H1 (cell line): ENCODE measurements at regions not wholly inside any gene's neighbourhood (a gene's known extent, or its start where the extent isn't known, plus 50 kb on each side); places are given as distances from the start of the nearest gene placed in this dataset.

Experiments
- CTCF ChIA-PET: fragments of 300-600 bp; sonication (Branson Sonifier 250); formaldehyde crosslinking; loops from one replicate; lab custom pipeline; 2021; ENCODE audit not compliant: partially characterized antibody; lab: Charles Lee
- POLR2A ChIA-PET: fragments of 300-600 bp; sonication (Branson Sonifier 250); formaldehyde crosslinking; loops from one replicate; lab custom pipeline; 2021; ENCODE audit warnings: inconsistent platforms; ENCODE audit not compliant: partially characterized antibody; lab: Charles Lee
- DNase-seq, 2 experiments: peaks; one replicate each; pipeline versions ENCODE4 v3.0.0 to v3.0.0-alpha.2; 2010 to 2022; ENCODE audit warnings: low spot score in 2 of 2, low read depth in 1 of 2, mixed read lengths in 1 of 2
- FAIRE-seq: peaks from 2 replicates; lab custom pipeline; 2011; peaks lifted over from hg19 to GRCh38; lab: Jason Lieb, UNC
- H2AFZ ChIP-seq: 2 replicates; pipeline ENCODE4 v1.8.1; 2012; ENCODE audit warnings: low read length, inconsistent platforms
- H2AK5ac ChIP-seq: 2 replicates; pipeline ENCODE4 v1.6.1; 2013; ENCODE audit warnings: low read depth, low read length
- H2BK120ac ChIP-seq: replicated peaks from 2 replicates; pipeline ENCODE3; 2013; ENCODE audit warnings: low read depth, low read length, inconsistent platforms
- H2BK12ac ChIP-seq: 2 replicates; pipeline ENCODE4 v1.6.1; 2013; ENCODE audit warnings: low read depth, low read length
- H2BK15ac ChIP-seq: 2 replicates; pipeline ENCODE4 v1.6.1; 2013; ENCODE audit warnings: low read length
- H2BK20ac ChIP-seq: 2 replicates; pipeline ENCODE4 v1.6.1; 2013; ENCODE audit warnings: low read length
- H2BK5ac ChIP-seq: 2 replicates; pipeline ENCODE4 v1.6.1; 2013; ENCODE audit warnings: low read depth, low read length
- H3K14ac ChIP-seq: 2 replicates; pipeline ENCODE4 v1.6.1; 2013; ENCODE audit warnings: inconsistent platforms; ENCODE audit not compliant: insufficient read length
- H3K18ac ChIP-seq: 2 replicates; pipeline ENCODE4 v1.6.1; 2013; ENCODE audit warnings: low read length; ENCODE audit errors: extremely low read depth
- H3K23ac ChIP-seq: 2 replicates; pipeline ENCODE4 v1.6.1; 2013; ENCODE audit warnings: inconsistent platforms; ENCODE audit not compliant: insufficient read length
- H3K23me2 ChIP-seq: 2 replicates; pipeline ENCODE4 v1.6.1; 2013; ENCODE audit warnings: low read depth, low read length
- H3K27ac ChIP-seq: 2 replicates; pipeline ENCODE4 v1.6.1; 2011; ENCODE audit warnings: low read depth, low read length, inconsistent platforms
- H3K27me3 ChIP-seq, 4 experiments: replicated peaks in 1 of 4; 1 replicate in 1 of 4; 2 replicates in 3 of 4; pipeline versions ENCODE4 v1.6.1 to v1.8.1; 2011 to 2013; ENCODE audit warnings: low read length in 3 of 4, mild to moderate bottlenecking in 3 of 4, inconsistent platforms in 2 of 4, mixed read lengths in 2 of 4, moderate library complexity in 1 of 4; ENCODE audit not compliant: control insufficient read depth in 3 of 4, insufficient read depth in 3 of 4; ENCODE audit errors: extremely low read depth in 1 of 4
- H3K36me3 ChIP-seq, 4 experiments: 2 replicates each; pipeline versions ENCODE4 v1.6.1 to v1.8.1; 2011 to 2013; ENCODE audit warnings: mild to moderate bottlenecking in 4 of 4, low read length in 3 of 4, moderate library complexity in 2 of 4, control low read depth in 1 of 4, inconsistent platforms in 1 of 4; ENCODE audit not compliant: insufficient read depth in 4 of 4, control insufficient read depth in 2 of 4
- H3K4ac ChIP-seq: replicated peaks from 2 replicates; pipeline ENCODE3; 2013; ENCODE audit warnings: low read length, low read depth, mixed read lengths, inconsistent platforms; ENCODE audit not compliant: insufficient read length
- H3K4me1 ChIP-seq, 4 experiments: replicated peaks in 1 of 4; 1 replicate in 1 of 4; 2 replicates in 3 of 4; pipeline versions ENCODE4 v1.6.1 to v1.8.1; 2011 to 2013; ENCODE audit warnings: low read length in 3 of 4, inconsistent platforms in 2 of 4, mixed read lengths in 1 of 4; ENCODE audit not compliant: insufficient read depth in 4 of 4, control insufficient read depth in 3 of 4
- H3K4me2 ChIP-seq, 2 experiments: 2 replicates each; pipeline versions ENCODE4 v1.6.1 to v1.8.1; 2011 to 2013; ENCODE audit warnings: low read depth in 2 of 2, low read length in 2 of 2, control low read depth in 1 of 2, inconsistent platforms in 1 of 2, mild to moderate bottlenecking in 1 of 2; ENCODE audit not compliant: insufficient read depth in 1 of 2
- H3K4me3 ChIP-seq, 4 experiments: fragments of 200-600, 300-600 bp in 1 of 4; sonication (generic), shearing (Covaris generic), sonication (Bioruptor Twin) in 1 of 4; 2 replicates each; pipeline versions ENCODE4 v1.5.1 to v1.8.1; 2011 to 2016; ENCODE audit warnings: low read length in 4 of 4, low read depth in 3 of 4, control low read depth in 2 of 4, inconsistent platforms in 2 of 4, mild to moderate bottlenecking in 2 of 4, mixed read lengths in 1 of 4, moderate library complexity in 1 of 4; ENCODE audit not compliant: insufficient read depth in 2 of 4; ENCODE audit errors: extremely low read depth in 1 of 4
- H3K56ac ChIP-seq: replicated peaks from 2 replicates; pipeline ENCODE3; 2013; ENCODE audit warnings: low read depth, mild to moderate bottlenecking, mixed read lengths, low read length, inconsistent platforms; ENCODE audit not compliant: insufficient read length
- H3K79me1 ChIP-seq: 2 replicates; pipeline ENCODE4 v1.6.1; 2013; ENCODE audit warnings: low read depth, low read length, control low read depth
- H3K79me2 ChIP-seq, 2 experiments: 2 replicates each; pipeline versions ENCODE4 v1.6.1 to v1.8.1; 2012 to 2013; ENCODE audit warnings: low read length in 2 of 2, mild to moderate bottlenecking in 2 of 2, inconsistent platforms in 1 of 2; ENCODE audit not compliant: insufficient read depth in 2 of 2, control insufficient read depth in 1 of 2
- H3K9ac ChIP-seq, 4 experiments: replicated peaks in 1 of 4; 1 replicate in 1 of 4; 2 replicates in 3 of 4; pipeline versions ENCODE4 v1.6.1 to v1.8.1; 2011 to 2013; ENCODE audit warnings: low read depth in 3 of 4, low read length in 3 of 4, control low read depth in 2 of 4, mild to moderate bottlenecking in 2 of 4, moderate library complexity in 2 of 4, inconsistent platforms in 1 of 4; ENCODE audit errors: extremely low read depth in 1 of 4
- H3K9me3 ChIP-seq, 2 experiments: 2 replicates each; pipeline versions ENCODE4 v1.6.1 to v1.8.1; 2012 to 2013; ENCODE audit warnings: mild to moderate bottlenecking in 2 of 2, moderate library complexity in 2 of 2, control low read depth in 1 of 2, inconsistent platforms in 1 of 2, low read depth in 1 of 2, low read length in 1 of 2, mixed read lengths in 1 of 2; ENCODE audit not compliant: insufficient read depth in 2 of 2
- H4K20me1 ChIP-seq, 2 experiments: replicated peaks in 1 of 2; 2 replicates each; pipeline versions ENCODE3 to v1.8.1; 2011 to 2013; ENCODE audit warnings: inconsistent platforms in 2 of 2, low read length in 2 of 2, mild to moderate bottlenecking in 1 of 2; ENCODE audit not compliant: insufficient read depth in 2 of 2, control insufficient read depth in 1 of 2
- H4K5ac ChIP-seq: 2 replicates; pipeline ENCODE4 v1.6.1; 2013; ENCODE audit warnings: low read length, low read depth, mixed read lengths, inconsistent platforms; ENCODE audit not compliant: insufficient read length
- H4K8ac ChIP-seq: 2 replicates; pipeline ENCODE4 v1.8.0; 2013; ENCODE audit warnings: mild to moderate bottlenecking, moderate library complexity, low read length, inconsistent platforms; ENCODE audit not compliant: insufficient read depth; ENCODE audit errors: extremely low read depth
- H4K91ac ChIP-seq: replicated peaks from 2 replicates; pipeline ENCODE3; 2013; ENCODE audit warnings: low read length, mixed read lengths, inconsistent platforms; ENCODE audit not compliant: insufficient read length
- ASH2L ChIP-seq: fragments of 200-600, 300-600 bp; sonication (generic); IDR thresholded peaks from one replicate; pipeline ENCODE4 v1.7.1; 2017; ENCODE audit warnings: low read length
- CBX8 ChIP-seq: fragments of 300-800, 300-1000 bp; sonication (generic); IDR thresholded peaks from 2 replicates; pipeline ENCODE4 v1.7.1; 2016; ENCODE audit warnings: low read depth, low read length, borderline replicate concordance
- CHD1 ChIP-seq: IDR thresholded peaks from 2 replicates; pipeline ENCODE4 v1.6.1; 2012; ENCODE audit warnings: low read depth, low read length, improper control_type of control experiment
- CREB1 ChIP-seq: IDR thresholded peaks from 2 replicates; pipeline ENCODE4 v1.6.1; 2012; ENCODE audit warnings: inconsistent platforms
- EP300 ChIP-seq, 2 experiments: IDR thresholded peaks; 1 replicate in 1 of 2; 2 replicates in 1 of 2; pipeline ENCODE4 v1.6.1; 2011 to 2012; ENCODE audit warnings: low read depth in 2 of 2, low read length in 2 of 2, mild to moderate bottlenecking in 2 of 2, borderline replicate concordance in 1 of 2, inconsistent platforms in 1 of 2, moderate library complexity in 1 of 2
- EZH2 ChIP-seq: fragments of 200-600 bp; sonication (generic); IDR thresholded peaks from 2 replicates; pipeline ENCODE4 v1.7.1; 2012; ENCODE audit warnings: low read depth, mild to moderate bottlenecking, moderate library complexity, low read length, inconsistent platforms; ENCODE audit not compliant: severe bottlenecking
- FOSL1 ChIP-seq: IDR thresholded peaks from 2 replicates; pipeline ENCODE4 v1.6.1; 2011; ENCODE audit warnings: mild to moderate bottlenecking, low read depth, low read length, moderate library complexity; ENCODE audit not compliant: insufficient read depth
- HDAC6 ChIP-seq: IDR thresholded peaks from one replicate; pipeline ENCODE4 v1.7.1; 2012; ENCODE audit warnings: low read depth, mild to moderate bottlenecking, inconsistent platforms, low read length, moderate library complexity
- KDM1A ChIP-seq: fragments of 200-600, 300-600 bp; sonication (generic); IDR thresholded peaks from 2 replicates; pipeline ENCODE4 v1.7.1; 2016; ENCODE audit warnings: mild to moderate bottlenecking, low read length, borderline replicate concordance
- NRF1 ChIP-seq: IDR thresholded peaks from 2 replicates; pipeline ENCODE4 v1.6.1; 2011; ENCODE audit warnings: mild to moderate bottlenecking, low read depth, low read length, improper control_type of control experiment
- TAF1 ChIP-seq: IDR thresholded peaks from 2 replicates; pipeline ENCODE4 v1.6.1; 2011; ENCODE audit warnings: mild to moderate bottlenecking, low read depth, low read length
- WGBS, 2 experiments: shearing (Covaris generic) in 1 of 2; methylation state at CpG; one replicate each; pipeline versions ENCODE4 v1.1.6 to v1.1.7; 2013 to 2015; ENCODE audit warnings: low lambda C conversion rate in 2 of 2, mixed read lengths in 2 of 2, inconsistent platforms in 1 of 2, low coverage in 1 of 2, missing lambda C conversion rate in 1 of 2; ENCODE audit not compliant: insufficient replicate concordance in 2 of 2, insufficient coverage in 1 of 2, insufficient read length in 1 of 2; ENCODE audit errors: extremely low coverage in 1 of 2, missing lambda C conversion rate in 1 of 2; 5-methylcytosine and 5-hydroxymethylcytosine counted together

DNA sequence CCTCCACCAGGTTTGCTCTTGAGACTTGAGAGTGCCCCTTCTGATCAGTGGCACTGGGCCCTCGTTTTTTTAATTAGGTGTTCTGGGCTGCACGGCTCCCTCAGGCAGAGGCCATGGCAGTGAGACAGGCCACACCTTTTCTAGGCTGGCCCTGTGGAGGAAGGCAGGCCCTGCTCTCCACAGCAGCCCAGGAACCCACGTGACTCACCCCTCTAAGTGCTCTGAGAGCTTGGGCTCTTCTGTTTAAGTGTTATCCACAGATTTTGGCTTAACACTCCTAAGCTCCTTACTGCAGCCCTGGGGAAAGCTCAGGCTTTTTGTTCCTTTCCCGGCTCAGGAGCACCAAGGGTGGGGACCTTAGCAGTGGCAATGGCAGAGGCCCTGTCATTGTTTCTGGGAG, 463.2 kb upstream of the GBE1 start (continued):
- TF ChIP-seq CBX8, result no peak

DNA sequence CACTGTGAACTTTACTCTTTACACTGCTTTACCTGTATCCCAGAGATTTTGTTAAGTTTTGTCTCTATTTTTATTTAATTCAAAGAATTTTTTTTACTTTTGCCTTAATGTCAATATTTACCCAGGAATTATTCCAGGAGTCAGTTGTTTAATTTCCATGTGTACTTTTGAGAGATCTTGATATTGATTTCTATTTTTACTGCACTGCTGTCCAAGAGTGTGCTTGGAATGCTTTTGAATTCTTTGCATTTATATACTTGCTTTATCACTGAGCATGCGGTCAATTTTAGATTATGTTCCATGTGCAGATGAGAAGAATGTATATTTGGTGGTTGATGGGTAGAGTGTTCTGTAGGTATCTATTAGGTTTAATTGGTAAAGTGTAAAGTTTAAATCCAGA, 461.0 kb upstream of the GBE1 start:
- Histone ChIP-seq H3K23ac (no peak overlapping the region), H2BK5ac (no peak overlapping the region), H2AFZ (no peak overlapping the region), H2BK120ac (no peak overlapping the region), H3K4me3 (no peak overlapping the region), H2BK15ac (no peak overlapping the region), H3K14ac (no peak overlapping the region), H3K4me2 (no peak overlapping the region), H3K9ac (no peak overlapping the region), H3K23me2 (no peaks in the 10 kb centered on the region), H3K9me3 (no peaks in the 10 kb centered on the region), H3K79me1 (no peaks in the 10 kb centered on the region), H3K18ac (no peak overlapping the region), H2BK20ac (no peak overlapping the region), H4K8ac (no peak overlapping the region), H3K36me3 (no peaks in the 10 kb centered on the region), H3K4me1 (no peaks in the 10 kb centered on the region), H2BK12ac (no peak overlapping the region), H3K79me2 (no peaks in the 10 kb centered on the region), H2AK5ac (no peak overlapping the region), H3K27me3 (no peaks in the 10 kb centered on the region), H4K91ac (no peak overlapping the region), H3K4ac (no peak overlapping the region), H3K27ac (no peak overlapping the region), H3K56ac (no peak overlapping the region), H4K20me1 (no peaks in the 10 kb centered on the region), H4K5ac (no peak overlapping the region)
- ChIA-PET CTCF (no interaction called here), POLR2A (no interaction called here)
- no peak for FAIRE-seq
- DNase-seq, result no peak
- WGBS, 2 experiments, result 93% methylated on average over 1 of the region's 1 CpG; no CpG with 5 or more reads in 1 of the 2 experiments
- TF ChIP-seq HDAC6 (no peak), NRF1 (no peak), ASH2L (no peak), FOSL1 (no peak), EP300 (IDR thresholded peaks at IDR 0.05; ENCODE audit: borderline replicate concordance in 1 of 2, low read depth in 2 of 2, low read length in 2 of 2) (no peak), KDM1A (no peak), CHD1 (no peak), EZH2 (no peak), CREB1 (no peak), TAF1 (no peak)
